Adrenal gland (tissue), 5 donors: ENCODE measurements at regions not wholly inside any gene's neighbourhood (a gene's known extent, or its start where the extent isn't known, plus 50 kb on each side); places are given as distances from the start of the nearest gene placed in this dataset.

Source experiments
- POLR2A ChIP-seq, 2 donors: fragments of 450-650 bp; IDR thresholded peaks; one replicate each; pipeline ENCODE4 v1.6.1; 2017; ENCODE audit warnings: antibody characterized with exemption in 2 of 2, mild to moderate bottlenecking in 2 of 2, moderate library complexity in 1 of 2
- TF ChIP-seq, protein P1 (sequence below), 6 experiments: fragments of 450-650 bp in 4 of 6; fragments of 200-600 bp in 2 of 6; sonication (generic) in 1 of 6; IDR thresholded peaks; 1 replicate in 5 of 6; 2 replicates in 1 of 6; pipeline versions ENCODE4 v1.5.1 to v1.8.0; 2016 to 2021; ENCODE audit warnings: antibody characterized with exemption in 6 of 6, mild to moderate bottlenecking in 2 of 6, moderate library complexity in 1 of 6
- donor health status: DM: no; HTN: no; CAD: no.

- TF ChIP-seq, protein P1, sequence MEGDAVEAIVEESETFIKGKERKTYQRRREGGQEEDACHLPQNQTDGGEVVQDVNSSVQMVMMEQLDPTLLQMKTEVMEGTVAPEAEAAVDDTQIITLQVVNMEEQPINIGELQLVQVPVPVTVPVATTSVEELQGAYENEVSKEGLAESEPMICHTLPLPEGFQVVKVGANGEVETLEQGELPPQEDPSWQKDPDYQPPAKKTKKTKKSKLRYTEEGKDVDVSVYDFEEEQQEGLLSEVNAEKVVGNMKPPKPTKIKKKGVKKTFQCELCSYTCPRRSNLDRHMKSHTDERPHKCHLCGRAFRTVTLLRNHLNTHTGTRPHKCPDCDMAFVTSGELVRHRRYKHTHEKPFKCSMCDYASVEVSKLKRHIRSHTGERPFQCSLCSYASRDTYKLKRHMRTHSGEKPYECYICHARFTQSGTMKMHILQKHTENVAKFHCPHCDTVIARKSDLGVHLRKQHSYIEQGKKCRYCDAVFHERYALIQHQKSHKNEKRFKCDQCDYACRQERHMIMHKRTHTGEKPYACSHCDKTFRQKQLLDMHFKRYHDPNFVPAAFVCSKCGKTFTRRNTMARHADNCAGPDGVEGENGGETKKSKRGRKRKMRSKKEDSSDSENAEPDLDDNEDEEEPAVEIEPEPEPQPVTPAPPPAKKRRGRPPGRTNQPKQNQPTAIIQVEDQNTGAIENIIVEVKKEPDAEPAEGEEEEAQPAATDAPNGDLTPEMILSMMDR (IDR thresholded peaks at IDR 0.05): no peak
- no peak for TF ChIP-seq POLR2A (IDR thresholded peaks at IDR 0.05)
These were observed 113.6 kb upstream of the ANKRD30BL start for GRCh38 chr2:132275396-132275795.
